ENCODE measurements at regions not wholly inside any gene's neighbourhood (a gene's known extent, or its start where the extent isn't known, plus 50 kb on each side); places are given as distances from the start of the nearest gene placed in this dataset.
A peak's percentile ranks its signal among the peaks of the same experiment; 100 is the strongest.

DNA sequence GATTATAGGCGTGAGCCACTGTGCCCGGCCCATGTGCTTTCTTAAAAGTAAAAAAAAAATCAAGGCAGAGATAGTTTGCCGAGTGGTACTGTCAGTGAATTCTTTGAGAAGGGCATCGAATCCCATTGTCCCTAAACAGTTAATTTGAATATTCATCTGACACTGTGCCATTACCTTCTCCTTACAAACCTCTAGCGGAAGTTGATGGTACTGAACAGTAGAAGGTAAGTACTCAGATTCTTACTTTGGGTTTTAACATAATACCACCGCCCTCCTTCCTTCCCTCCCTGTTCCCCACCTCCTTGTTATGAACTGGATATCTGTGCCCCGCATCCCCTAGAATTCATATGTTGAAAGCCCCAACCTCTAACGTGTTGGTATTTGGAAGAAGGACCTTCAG is 58.2 kb upstream of the CLMP start:
- TF ChIP-seq, protein P1, sequence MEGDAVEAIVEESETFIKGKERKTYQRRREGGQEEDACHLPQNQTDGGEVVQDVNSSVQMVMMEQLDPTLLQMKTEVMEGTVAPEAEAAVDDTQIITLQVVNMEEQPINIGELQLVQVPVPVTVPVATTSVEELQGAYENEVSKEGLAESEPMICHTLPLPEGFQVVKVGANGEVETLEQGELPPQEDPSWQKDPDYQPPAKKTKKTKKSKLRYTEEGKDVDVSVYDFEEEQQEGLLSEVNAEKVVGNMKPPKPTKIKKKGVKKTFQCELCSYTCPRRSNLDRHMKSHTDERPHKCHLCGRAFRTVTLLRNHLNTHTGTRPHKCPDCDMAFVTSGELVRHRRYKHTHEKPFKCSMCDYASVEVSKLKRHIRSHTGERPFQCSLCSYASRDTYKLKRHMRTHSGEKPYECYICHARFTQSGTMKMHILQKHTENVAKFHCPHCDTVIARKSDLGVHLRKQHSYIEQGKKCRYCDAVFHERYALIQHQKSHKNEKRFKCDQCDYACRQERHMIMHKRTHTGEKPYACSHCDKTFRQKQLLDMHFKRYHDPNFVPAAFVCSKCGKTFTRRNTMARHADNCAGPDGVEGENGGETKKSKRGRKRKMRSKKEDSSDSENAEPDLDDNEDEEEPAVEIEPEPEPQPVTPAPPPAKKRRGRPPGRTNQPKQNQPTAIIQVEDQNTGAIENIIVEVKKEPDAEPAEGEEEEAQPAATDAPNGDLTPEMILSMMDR (conservative IDR thresholded peaks at IDR 0.05), result peak; percentile 30
- TF ChIP-seq ZFX (IDR thresholded peaks at IDR 0.05), result no peak

Measured in C4-2B (cell line).